Suprapubic skin (tissue), 4 donors: ENCODE measurements at regions not wholly inside any gene's neighbourhood (a gene's known extent, or its start where the extent isn't known, plus 50 kb on each side); places are given as distances from the start of the nearest gene placed in this dataset.

Experiments used
- DNase-seq, 2 donors: peaks; one replicate each; pipeline ENCODE4 v3.0.0-alpha.2; 2019; ENCODE audit warnings: low spot score in 2 of 2
- H3K27ac ChIP-seq: fragments of 200-600 bp; sonication (generic); one replicate; pipeline ENCODE4 v1.5.1; 2019
- H3K27me3 ChIP-seq: fragments of 200-600 bp; sonication (generic); one replicate; pipeline ENCODE4 v1.5.1; 2019
- H3K36me3 ChIP-seq: fragments of 200-600 bp; sonication (generic); one replicate; pipeline ENCODE4 v1.5.1; 2019
- H3K4me1 ChIP-seq: fragments of 200-600 bp; sonication (generic); one replicate; pipeline ENCODE4 v1.5.1; 2019
- H3K4me3 ChIP-seq: fragments of 200-600 bp; sonication (generic); one replicate; pipeline ENCODE4 v1.5.1; 2019; ENCODE audit warnings: mild to moderate bottlenecking
- H3K9me3 ChIP-seq: fragments of 200-600 bp; sonication (generic); one replicate; pipeline ENCODE4 v1.5.1; 2019
- CTCF ChIP-seq, 2 donors: fragments of 200-600 bp in 1 of 2; fragments of 450-650 bp in 1 of 2; sonication (generic) in 1 of 2; IDR thresholded peaks; one replicate each; pipeline ENCODE4 v1.5.1; 2016 to 2019; ENCODE audit warnings: antibody characterized with exemption in 2 of 2, mild to moderate bottlenecking in 1 of 2, moderate library complexity in 1 of 2
- EP300 ChIP-seq: sonication (generic); formaldehyde crosslinking; IDR thresholded peaks from one replicate; pipeline ENCODE4 v1.6.1; 2017; ENCODE audit warnings: antibody characterized with exemption
- POLR2A ChIP-seq, 2 donors: fragments of 450-650 bp; IDR thresholded peaks; one replicate each; pipeline ENCODE4 v1.6.1; 2017; ENCODE audit warnings: antibody characterized with exemption in 2 of 2, mild to moderate bottlenecking in 2 of 2, moderate library complexity in 2 of 2
- POLR2AphosphoS5 ChIP-seq, 3 donors: sonication (generic); formaldehyde crosslinking; IDR thresholded peaks; one replicate each; pipeline ENCODE4 v1.6.1; 2017; ENCODE audit warnings: antibody characterized with exemption in 3 of 3
- WGBS: methylation state at CpG from one replicate; pipeline ENCODE4 v1.1.5; 2018; 5-methylcytosine and 5-hydroxymethylcytosine counted together

- Histone ChIP-seq H3K27ac (no peak overlapping the region), H3K4me1 (peaks cover 3% of the 10 kb centered on the region), H3K9me3 (no peaks in the 10 kb centered on the region), H3K36me3 (no peaks in the 10 kb centered on the region), H3K4me3 (no peak overlapping the region), H3K27me3 (no peaks in the 10 kb centered on the region)
- 77% methylated on average over 1 of the region's 1 CpG for WGBS
- DNase-seq = no peak
- no peak for TF ChIP-seq POLR2AphosphoS5 (IDR thresholded peaks at IDR 0.05)
- no peak for TF ChIP-seq EP300
Observed at GRCh38 chr3:124615896-124616543, 114.2 kb upstream of the UMPS start.

GRCh38 chr3:124617177-124617576, 113.1 kb upstream of the UMPS start:
- no peak for DNase-seq
- WGBS = 77% methylated on average over 1 of the region's 1 CpG
- TF ChIP-seq CTCF (IDR thresholded peaks at IDR 0.05) (no peak), POLR2A (IDR thresholded peaks at IDR 0.05) (no peak)
- H3K4me3 ChIP-seq = no peak overlapping the region
- no peaks in the 10 kb centered on the region for H3K9me3 ChIP-seq
- H3K27ac ChIP-seq = no peak overlapping the region
- no peaks in the 10 kb centered on the region for H3K36me3 ChIP-seq
- H3K4me1 ChIP-seq = peaks cover 3% of the 10 kb centered on the region
- H3K27me3 ChIP-seq = no peaks in the 10 kb centered on the region

- H3K27me3 ChIP-seq = no peaks in the 10 kb centered on the region
- H3K36me3 ChIP-seq = no peaks in the 10 kb centered on the region
- no peak overlapping the region for H3K4me3 ChIP-seq
- WGBS = 86% methylated on average over 4 of the region's 4 CpGs
- H3K9me3 ChIP-seq = no peaks in the 10 kb centered on the region
- peaks cover 3% of the 10 kb centered on the region for H3K4me1 ChIP-seq
- no peak for DNase-seq
- TF ChIP-seq POLR2AphosphoS5 (IDR thresholded peaks at IDR 0.05) (no peak), POLR2A (IDR thresholded peaks at IDR 0.05) (no peak), EP300 (no peak), CTCF (IDR thresholded peaks at IDR 0.05) (no peak)
- H3K27ac ChIP-seq = no peak overlapping the region
Observed at GRCh38 chr3:124619887-124620599, 110.2 kb upstream of the UMPS start.

GRCh38 chr3:124620600-124621063, 109.6 kb upstream of the UMPS start:
- no peak for TF ChIP-seq CTCF (IDR thresholded peaks at IDR 0.05)
- TF ChIP-seq POLR2AphosphoS5 (IDR thresholded peaks at IDR 0.05) = no peak
- TF ChIP-seq POLR2A (IDR thresholded peaks at IDR 0.05) = no peak
- no peak for TF ChIP-seq EP300
- Histone ChIP-seq H3K9me3 (no peaks in the 10 kb centered on the region), H3K36me3 (no peaks in the 10 kb centered on the region), H3K27me3 (no peaks in the 10 kb centered on the region), H3K4me1 (peaks cover 3% of the 10 kb centered on the region), H3K4me3 (no peak overlapping the region), H3K27ac (no peak overlapping the region)
- 45% methylated on average over 6 of the region's 6 CpGs for WGBS
- DNase-seq = no peak

- Histone ChIP-seq H3K9me3 (no peaks in the 10 kb centered on the region), H3K27ac (no peak overlapping the region), H3K4me1 (peaks cover 3% of the 10 kb centered on the region), H3K4me3 (no peak overlapping the region), H3K27me3 (no peaks in the 10 kb centered on the region), H3K36me3 (no peaks in the 10 kb centered on the region)
- no peak for DNase-seq
- 63% methylated on average over 3 of the region's 3 CpGs for WGBS
- TF ChIP-seq EP300 (no peak), POLR2A (IDR thresholded peaks at IDR 0.05) (no peak), POLR2AphosphoS5 (IDR thresholded peaks at IDR 0.05) (no peak), CTCF (IDR thresholded peaks at IDR 0.05) (no peak)
Observed at GRCh38 chr3:124621498-124621897, 108.8 kb upstream of the UMPS start.
